ENCODE measurements at regions not wholly inside any gene's neighbourhood (a gene's known extent, or its start where the extent isn't known, plus 50 kb on each side); places are given as distances from the start of the nearest gene placed in this dataset.

- no peak for TF ChIP-seq CTCF (IDR thresholded peaks at IDR 0.05; ENCODE audit: low read depth, low read length, poor library complexity, severe bottlenecking)
- TF ChIP-seq EZH2phosphoT487 (IDR thresholded peaks at IDR 0.05; ENCODE audit: borderline replicate concordance, low read length), result no peak
- no peaks in the 10 kb centered on the region for H3F3A ChIP-seq (ENCODE audit: control insufficient read depth, insufficient read depth)
- no peak overlapping the region for H3K4me3 ChIP-seq (ENCODE audit: low read length)
- no peak overlapping the region for H3K27ac ChIP-seq (ENCODE audit: low read depth, low read length)
- no peaks in the 10 kb centered on the region for H3K9me3 ChIP-seq (ENCODE audit: control insufficient read depth, insufficient read depth, low read length)
- H3K79me2 ChIP-seq (ENCODE audit: control insufficient read depth, low read length), result no peaks in the 10 kb centered on the region
- no peaks in the 10 kb centered on the region for H3K36me3 ChIP-seq (ENCODE audit: control insufficient read depth, low read length)
- H3K4me2 ChIP-seq (ENCODE audit: low read length), result no peak overlapping the region
- no peaks in the 10 kb centered on the region for H4K20me1 ChIP-seq (ENCODE audit: control insufficient read depth, insufficient read depth, low read depth, low read length)
- no peaks in the 10 kb centered on the region for H3K9me2 ChIP-seq (replicated peaks; ENCODE audit: control insufficient read depth, low read length)
- no peaks in the 10 kb centered on the region for H3K27me3 ChIP-seq (ENCODE audit: control insufficient read depth, low read length)
- H3K4me1 ChIP-seq (ENCODE audit: control insufficient read depth, low read length), result no peaks in the 10 kb centered on the region
These were observed 697.2 kb downstream of the ETS1 start for GRCh38 chr11:127890030-127890615.

- no peak for TF ChIP-seq EZH2phosphoT487 (IDR thresholded peaks at IDR 0.05; ENCODE audit: borderline replicate concordance, low read length)
- no peak for TF ChIP-seq CTCF (IDR thresholded peaks at IDR 0.05; ENCODE audit: low read depth, low read length, poor library complexity, severe bottlenecking)
- Histone ChIP-seq H3K27me3 (ENCODE audit: control insufficient read depth, low read length) (no peaks in the 10 kb centered on the region), H3K9me2 (replicated peaks; ENCODE audit: control insufficient read depth, low read length) (no peaks in the 10 kb centered on the region), H4K20me1 (ENCODE audit: control insufficient read depth, insufficient read depth, low read depth, low read length) (no peaks in the 10 kb centered on the region), H3F3A (ENCODE audit: control insufficient read depth, insufficient read depth) (no peaks in the 10 kb centered on the region), H3K4me2 (ENCODE audit: low read length) (no peak overlapping the region), H3K79me2 (ENCODE audit: control insufficient read depth, low read length) (no peaks in the 10 kb centered on the region), H3K4me3 (ENCODE audit: low read length) (no peak overlapping the region), H3K4me1 (ENCODE audit: control insufficient read depth, low read length) (no peaks in the 10 kb centered on the region), H3K36me3 (ENCODE audit: control insufficient read depth, low read length) (no peaks in the 10 kb centered on the region), H3K9me3 (ENCODE audit: control insufficient read depth, insufficient read depth, low read length) (no peaks in the 10 kb centered on the region), H3K27ac (ENCODE audit: low read depth, low read length) (no peak overlapping the region)
These were observed 699.0 kb downstream of the ETS1 start for GRCh38 chr11:127888386-127888785.

- Histone ChIP-seq H3K4me2 (ENCODE audit: low read length) (no peak overlapping the region), H3K9me3 (ENCODE audit: control insufficient read depth, insufficient read depth, low read length) (no peaks in the 10 kb centered on the region)
These were observed 712.2 kb downstream of the ETS1 start for GRCh38 chr11:127875131-127875530.

More at GRCh38 chr11:127875131-127875530, 712.2 kb downstream of the ETS1 start:
- no peaks in the 10 kb centered on the region for H4K20me1 ChIP-seq (ENCODE audit: control insufficient read depth, insufficient read depth, low read depth, low read length)
- TF ChIP-seq EZH2phosphoT487 (IDR thresholded peaks at IDR 0.05; ENCODE audit: borderline replicate concordance, low read length) (no peak), CTCF (IDR thresholded peaks at IDR 0.05; ENCODE audit: low read depth, low read length, poor library complexity, severe bottlenecking) (no peak)
- H3K79me2 ChIP-seq (ENCODE audit: control insufficient read depth, low read length), result no peaks in the 10 kb centered on the region
- no peaks in the 10 kb centered on the region for H3K4me1 ChIP-seq (ENCODE audit: control insufficient read depth, low read length)
- H3K27me3 ChIP-seq (ENCODE audit: control insufficient read depth, low read length), result no peaks in the 10 kb centered on the region
- H3K4me3 ChIP-seq (ENCODE audit: low read length), result no peak overlapping the region
- H3K27ac ChIP-seq (ENCODE audit: low read depth, low read length), result no peak overlapping the region
- no peaks in the 10 kb centered on the region for H3K36me3 ChIP-seq (ENCODE audit: control insufficient read depth, low read length)
- H3K9me2 ChIP-seq (replicated peaks; ENCODE audit: control insufficient read depth, low read length), result no peaks in the 10 kb centered on the region; the same call in 1 of the 2 replicates
- H3F3A ChIP-seq (ENCODE audit: control insufficient read depth, insufficient read depth), result no peaks in the 10 kb centered on the region

All from DOHH2 (cell line).